ENCODE measurements at regions not wholly inside any gene's neighbourhood (a gene's known extent, or its start where the extent isn't known, plus 50 kb on each side); places are given as distances from the start of the nearest gene placed in this dataset.

DNA sequence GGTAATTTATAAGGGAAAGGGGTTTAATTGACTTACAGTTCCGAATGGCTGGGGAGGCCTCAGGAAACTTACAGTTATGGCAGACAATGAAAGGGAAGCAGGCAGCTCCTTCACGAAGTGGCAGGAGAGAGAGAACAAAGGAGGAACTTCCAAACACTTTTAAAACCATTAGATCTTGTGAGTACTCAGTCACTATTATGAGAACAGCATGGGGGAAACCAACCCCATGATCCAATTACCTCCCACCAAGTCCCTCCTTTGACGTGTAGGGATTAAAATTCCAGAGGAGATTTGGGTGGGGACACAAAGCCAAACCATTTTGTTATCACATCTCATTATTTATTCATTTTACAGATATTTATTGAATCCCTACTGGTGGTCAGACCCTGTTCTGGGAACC, 822.8 kb downstream of the GALC start:
- H3K27ac ChIP-seq = no peak overlapping the region
- TF ChIP-seq, protein P1, sequence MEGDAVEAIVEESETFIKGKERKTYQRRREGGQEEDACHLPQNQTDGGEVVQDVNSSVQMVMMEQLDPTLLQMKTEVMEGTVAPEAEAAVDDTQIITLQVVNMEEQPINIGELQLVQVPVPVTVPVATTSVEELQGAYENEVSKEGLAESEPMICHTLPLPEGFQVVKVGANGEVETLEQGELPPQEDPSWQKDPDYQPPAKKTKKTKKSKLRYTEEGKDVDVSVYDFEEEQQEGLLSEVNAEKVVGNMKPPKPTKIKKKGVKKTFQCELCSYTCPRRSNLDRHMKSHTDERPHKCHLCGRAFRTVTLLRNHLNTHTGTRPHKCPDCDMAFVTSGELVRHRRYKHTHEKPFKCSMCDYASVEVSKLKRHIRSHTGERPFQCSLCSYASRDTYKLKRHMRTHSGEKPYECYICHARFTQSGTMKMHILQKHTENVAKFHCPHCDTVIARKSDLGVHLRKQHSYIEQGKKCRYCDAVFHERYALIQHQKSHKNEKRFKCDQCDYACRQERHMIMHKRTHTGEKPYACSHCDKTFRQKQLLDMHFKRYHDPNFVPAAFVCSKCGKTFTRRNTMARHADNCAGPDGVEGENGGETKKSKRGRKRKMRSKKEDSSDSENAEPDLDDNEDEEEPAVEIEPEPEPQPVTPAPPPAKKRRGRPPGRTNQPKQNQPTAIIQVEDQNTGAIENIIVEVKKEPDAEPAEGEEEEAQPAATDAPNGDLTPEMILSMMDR (conservative IDR thresholded peaks at IDR 0.05) = no peak
- TF ChIP-seq ZFX (IDR thresholded peaks at IDR 0.05) = no peak

DNA sequence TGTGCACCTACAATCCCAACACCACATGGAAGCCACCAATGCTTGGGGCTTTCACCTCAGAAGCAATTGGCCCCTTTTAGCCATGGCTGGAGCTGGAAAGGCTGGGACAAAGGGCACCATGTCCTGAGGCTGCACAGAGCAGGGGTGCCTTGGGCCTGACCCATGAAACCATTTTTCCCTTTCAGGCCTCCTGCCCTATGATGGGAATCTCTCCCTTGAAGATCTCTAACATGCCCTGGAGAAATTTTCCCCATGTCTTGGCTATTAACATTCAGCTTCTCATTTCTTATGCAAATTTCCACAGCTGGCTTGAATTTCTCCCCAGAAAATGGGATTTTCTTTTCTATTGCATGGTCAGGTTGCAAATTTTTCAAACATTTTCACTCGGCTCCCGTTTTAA, 823.6 kb downstream of the GALC start:
- no peak overlapping the region for H3K27ac ChIP-seq
- TF ChIP-seq ZFX (IDR thresholded peaks at IDR 0.05) = no peak
- TF ChIP-seq, protein P1 (conservative IDR thresholded peaks at IDR 0.05) = no peak

DNA sequence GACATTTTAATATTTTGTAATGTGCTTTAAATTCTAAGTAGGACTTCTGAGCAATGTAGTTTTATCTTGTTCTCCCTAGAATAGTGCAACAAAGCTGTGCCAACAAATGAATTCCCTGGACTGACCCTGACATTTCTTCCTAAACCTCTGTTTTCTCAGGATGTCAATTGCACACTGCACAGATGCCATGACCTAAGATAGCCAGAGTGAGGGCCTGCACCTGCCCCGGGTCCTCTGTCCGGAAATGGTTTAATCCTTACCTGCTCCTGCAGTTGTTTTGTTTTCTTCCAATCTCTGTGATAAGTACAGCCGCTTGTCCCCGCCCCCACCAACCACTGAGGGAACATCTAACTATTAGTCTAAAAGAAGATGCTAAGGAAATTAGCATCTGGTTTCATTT, 831.5 kb downstream of the GALC start:
- no peak overlapping the region for H3K27ac ChIP-seq
- no peak for TF ChIP-seq ZFX (IDR thresholded peaks at IDR 0.05)
- TF ChIP-seq, protein P1 (conservative IDR thresholded peaks at IDR 0.05) = no peak

DNA sequence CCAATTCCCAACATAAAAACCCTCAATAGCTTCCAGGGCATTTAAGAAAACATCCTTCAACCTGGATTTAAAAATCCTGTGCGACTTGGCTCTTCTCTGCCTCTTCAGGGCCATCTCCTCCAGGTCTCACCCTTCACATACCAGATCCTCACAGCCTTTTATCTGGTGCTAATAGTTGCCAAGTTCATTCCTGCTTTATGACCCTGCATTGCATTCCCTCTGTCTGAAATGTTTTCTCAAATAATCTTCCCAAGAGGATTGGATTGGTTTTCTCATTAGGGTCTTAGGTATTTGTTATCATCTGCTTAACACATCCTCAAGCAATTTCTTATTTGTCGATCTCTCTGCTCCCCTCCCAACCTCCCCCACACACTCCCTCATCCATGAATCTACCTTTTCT, 832.0 kb downstream of the GALC start:
- no peak for TF ChIP-seq ZFX (IDR thresholded peaks at IDR 0.05)
- TF ChIP-seq, protein P1 (conservative IDR thresholded peaks at IDR 0.05) = no peak

DNA sequence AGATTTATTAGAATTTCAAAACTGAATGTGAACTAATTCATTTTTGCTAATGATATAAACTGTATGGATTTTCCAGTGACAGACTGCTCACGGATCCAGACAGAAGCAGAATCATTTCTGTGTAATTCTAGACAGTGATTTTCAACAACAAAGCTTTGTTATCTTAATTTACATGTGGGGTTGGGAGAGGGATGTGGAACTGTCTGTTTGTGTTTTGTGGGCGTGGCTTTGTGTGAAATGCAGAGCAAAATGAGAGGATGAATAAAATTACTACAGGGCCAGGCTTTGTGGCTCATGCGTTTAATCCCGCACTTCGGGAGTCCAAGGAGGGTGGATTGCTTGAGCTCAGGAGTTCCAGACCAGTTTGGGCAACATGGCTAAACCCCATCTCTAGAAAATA, 834.7 kb downstream of the GALC start:
- TF ChIP-seq, protein P1 (conservative IDR thresholded peaks at IDR 0.05) = no peak
- no peak for TF ChIP-seq ZFX (IDR thresholded peaks at IDR 0.05)
- no peak overlapping the region for H3K27ac ChIP-seq

More for the DNA sequence above, 832.0 kb downstream of the GALC start:
- no peak overlapping the region for H3K27ac ChIP-seq

DNA sequence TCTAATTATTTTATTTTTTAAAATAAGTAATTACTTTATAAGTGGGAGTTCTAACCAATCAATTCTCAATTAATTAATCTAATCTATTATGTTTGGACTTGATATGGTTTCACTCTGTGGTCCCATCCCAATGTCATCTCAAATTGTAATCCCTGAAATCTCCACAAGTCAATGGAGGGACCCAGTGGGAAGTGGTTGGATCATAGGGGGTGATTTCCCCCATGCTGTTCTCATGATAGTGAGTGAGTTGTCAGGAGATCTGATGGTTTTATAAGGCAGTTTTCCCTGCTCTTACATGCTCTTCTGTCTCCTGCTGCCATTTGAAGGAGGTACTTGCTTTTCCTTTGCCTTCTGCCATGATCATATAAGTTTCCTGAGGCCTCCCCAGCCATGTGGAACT, 836.1 kb downstream of the GALC start:
- no peak for TF ChIP-seq ZFX (IDR thresholded peaks at IDR 0.05)
- TF ChIP-seq, protein P1 (conservative IDR thresholded peaks at IDR 0.05) = no peak
- H3K27ac ChIP-seq = no peak overlapping the region

DNA sequence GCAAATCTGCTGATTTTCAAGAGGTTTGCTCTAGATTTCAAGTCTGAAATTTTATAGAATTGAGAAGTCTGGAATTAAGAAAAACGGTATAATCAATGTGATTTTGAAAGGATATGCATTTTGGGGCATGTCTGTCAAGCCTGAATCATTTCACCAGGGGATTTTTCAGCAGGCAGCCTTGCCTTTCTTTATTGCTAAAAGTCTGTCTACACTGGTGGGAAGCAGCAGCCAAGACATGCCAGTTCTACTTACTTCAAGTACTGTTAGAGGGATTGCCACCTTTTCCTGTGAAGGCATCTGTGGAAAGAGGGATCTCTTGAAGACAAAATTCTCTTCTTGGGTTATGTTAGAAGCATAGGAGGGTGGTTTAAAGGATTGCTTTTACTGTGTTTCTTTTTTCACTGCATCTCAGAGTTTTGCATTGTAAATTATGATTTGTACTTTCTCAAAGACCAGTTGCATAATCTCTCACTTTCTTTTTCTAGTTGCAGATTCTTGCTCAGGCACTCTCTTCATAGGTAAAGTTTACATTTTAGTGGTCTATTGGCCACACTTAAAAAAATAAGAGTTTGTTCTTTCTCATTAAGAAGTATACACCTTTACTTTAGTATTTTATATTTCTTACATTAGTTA, 837.0 kb downstream of the GALC start:
- no peak overlapping the region for H3K27ac ChIP-seq
- TF ChIP-seq ZFX (IDR thresholded peaks at IDR 0.05) = no peak
- TF ChIP-seq, protein P1 (conservative IDR thresholded peaks at IDR 0.05) = no peak

Measured in C4-2B (cell line).